ENCODE measurements at regions not wholly inside any gene's neighbourhood (a gene's known extent, or its start where the extent isn't known, plus 50 kb on each side); places are given as distances from the start of the nearest gene placed in this dataset.

GRCh38 chr10:94251098-94251497 is 111.6 kb downstream of the NOC3L start:
- TF ChIP-seq ZFP41 (tag by site-specific recombination; IDR thresholded peaks at IDR 0.05; ENCODE audit: borderline replicate concordance) (no peak), SP2 (tag by site-specific recombination; IDR thresholded peaks at IDR 0.05) (no peak), ZNF221 (tag by site-specific recombination; IDR thresholded peaks at IDR 0.05; ENCODE audit: borderline replicate concordance) (no peak), ZNF530 (tag by site-specific recombination; IDR thresholded peaks at IDR 0.05; ENCODE audit: low read depth) (no peak), CTCF (tag by site-specific recombination; IDR thresholded peaks at IDR 0.05) (no peak), YY2 (tag by site-specific recombination; IDR thresholded peaks at IDR 0.05) (no peak), KLF16 (tag by site-specific recombination; IDR thresholded peaks at IDR 0.05) (no peak), ZNF239 (tag by site-specific recombination; IDR thresholded peaks at IDR 0.05) (no peak), ZNF416 (tag by site-specific recombination; IDR thresholded peaks at IDR 0.05) (no peak), ZNF214 (tag by site-specific recombination; IDR thresholded peaks at IDR 0.05; ENCODE audit: borderline replicate concordance) (no peak)
- TF ChIP-seq, protein P1, sequence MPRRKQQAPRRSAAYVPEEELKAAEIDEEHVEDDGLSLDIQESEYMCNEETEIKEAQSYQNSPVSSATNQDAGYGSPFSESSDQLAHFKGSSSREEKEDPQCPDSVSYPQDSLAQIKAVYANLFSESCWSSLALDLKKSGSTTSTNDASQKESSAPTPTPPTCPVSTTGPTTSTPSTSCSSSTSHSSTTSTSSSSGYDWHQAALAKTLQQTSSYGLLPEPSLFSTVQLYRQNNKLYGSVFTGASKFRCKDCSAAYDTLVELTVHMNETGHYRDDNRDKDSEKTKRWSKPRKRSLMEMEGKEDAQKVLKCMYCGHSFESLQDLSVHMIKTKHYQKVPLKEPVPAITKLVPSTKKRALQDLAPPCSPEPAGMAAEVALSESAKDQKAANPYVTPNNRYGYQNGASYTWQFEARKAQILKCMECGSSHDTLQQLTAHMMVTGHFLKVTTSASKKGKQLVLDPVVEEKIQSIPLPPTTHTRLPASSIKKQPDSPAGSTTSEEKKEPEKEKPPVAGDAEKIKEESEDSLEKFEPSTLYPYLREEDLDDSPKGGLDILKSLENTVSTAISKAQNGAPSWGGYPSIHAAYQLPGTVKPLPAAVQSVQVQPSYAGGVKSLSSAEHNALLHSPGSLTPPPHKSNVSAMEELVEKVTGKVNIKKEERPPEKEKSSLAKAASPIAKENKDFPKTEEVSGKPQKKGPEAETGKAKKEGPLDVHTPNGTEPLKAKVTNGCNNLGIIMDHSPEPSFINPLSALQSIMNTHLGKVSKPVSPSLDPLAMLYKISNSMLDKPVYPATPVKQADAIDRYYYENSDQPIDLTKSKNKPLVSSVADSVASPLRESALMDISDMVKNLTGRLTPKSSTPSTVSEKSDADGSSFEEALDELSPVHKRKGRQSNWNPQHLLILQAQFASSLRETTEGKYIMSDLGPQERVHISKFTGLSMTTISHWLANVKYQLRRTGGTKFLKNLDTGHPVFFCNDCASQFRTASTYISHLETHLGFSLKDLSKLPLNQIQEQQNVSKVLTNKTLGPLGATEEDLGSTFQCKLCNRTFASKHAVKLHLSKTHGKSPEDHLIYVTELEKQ (tag by site-specific recombination; IDR thresholded peaks at IDR 0.05; ENCODE audit: borderline replicate concordance) = no peak
- TF ChIP-seq, protein P2, sequence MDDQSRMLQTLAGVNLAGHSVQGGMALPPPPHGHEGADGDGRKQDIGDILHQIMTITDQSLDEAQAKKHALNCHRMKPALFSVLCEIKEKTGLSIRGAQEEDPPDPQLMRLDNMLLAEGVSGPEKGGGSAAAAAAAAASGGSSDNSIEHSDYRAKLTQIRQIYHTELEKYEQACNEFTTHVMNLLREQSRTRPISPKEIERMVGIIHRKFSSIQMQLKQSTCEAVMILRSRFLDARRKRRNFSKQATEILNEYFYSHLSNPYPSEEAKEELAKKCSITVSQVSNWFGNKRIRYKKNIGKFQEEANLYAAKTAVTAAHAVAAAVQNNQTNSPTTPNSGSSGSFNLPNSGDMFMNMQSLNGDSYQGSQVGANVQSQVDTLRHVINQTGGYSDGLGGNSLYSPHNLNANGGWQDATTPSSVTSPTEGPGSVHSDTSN (CRISPR knock-in tag; IDR thresholded peaks at IDR 0.05) = no peak

Data from HEK293 (cell line).